Upper lobe of left lung (tissue), 4 donors: ENCODE measurements at regions not wholly inside any gene's neighbourhood (a gene's known extent, or its start where the extent isn't known, plus 50 kb on each side); places are given as distances from the start of the nearest gene placed in this dataset.

Source experiments
- CTCF ChIP-seq, 6 experiments: fragments of 450-650 bp in 4 of 6; fragments of 200-600 bp in 2 of 6; sonication (generic) in 2 of 6; IDR thresholded peaks; one replicate each; pipeline ENCODE4 v1.5.1; 2016 to 2019; ENCODE audit warnings: antibody characterized with exemption in 6 of 6
- POLR2AphosphoS5 ChIP-seq, 2 donors: sonication (generic); formaldehyde crosslinking; IDR thresholded peaks; one replicate each; pipeline ENCODE4 v1.5.1; 2017; ENCODE audit warnings: antibody characterized with exemption in 2 of 2

GRCh38 chr12:124397399-124397679, 102.4 kb downstream of the RFLNA start:
- TF ChIP-seq CTCF (IDR thresholded peaks at IDR 0.05) (no peak), POLR2AphosphoS5 (IDR thresholded peaks at IDR 0.05) (no peak)
